Endothelial cell of umbilical vein (primary cell): ENCODE measurements at regions not wholly inside any gene's neighbourhood (a gene's known extent, or its start where the extent isn't known, plus 50 kb on each side); places are given as distances from the start of the nearest gene placed in this dataset.

ENCODE experiments used
- BruUV-seq: library from RNA; stranded (reverse); fragments of 400-500 nt; replicated peaks from 2 replicates; lab custom pipeline; 2021; lab: Mats Ljungman, UMichigan
- CTCF ChIA-PET: fragments of 300-600, 350-600 bp; sonication (Branson Sonifier 250); formaldehyde crosslinking; loops from one replicate; lab custom pipeline; 2021; ENCODE audit warnings: antibody characterized with exemption, inconsistent platforms; lab: Charles Lee
- POLR2A ChIA-PET: fragments of 300-600, 350-600 bp; sonication (Branson Sonifier 250); formaldehyde crosslinking; loops from one replicate; lab custom pipeline; 2021; ENCODE audit warnings: antibody characterized with exemption, inconsistent platforms; lab: Charles Lee
- DNase-seq: peaks from one replicate; pipeline ENCODE4 v3.0.0-alpha.2; 2011; ENCODE audit warnings: low read depth, low spot score
- FAIRE-seq: peaks from 2 replicates; lab custom pipeline; 2011; peaks lifted over from hg19 to GRCh38; lab: Jason Lieb, UNC
- H2AFZ ChIP-seq: 2 replicates; pipeline ENCODE4 v1.6.0; 2012; ENCODE audit warnings: low read depth, low read length, control low read depth, inconsistent platforms
- H3K27ac ChIP-seq: 2 replicates; pipeline ENCODE4 v1.5.1; 2011; ENCODE audit warnings: low read depth, mild to moderate bottlenecking, control low read depth, low read length, moderate library complexity; ENCODE audit not compliant: insufficient read depth
- H3K27me3 ChIP-seq, 2 experiments: 2 replicates each; pipeline versions ENCODE4 v1.6.0 to v1.6.1; 2011; ENCODE audit warnings: low read length in 2 of 2, mixed read lengths in 1 of 2; ENCODE audit not compliant: control insufficient read depth in 2 of 2, insufficient read depth in 2 of 2
- H3K36me3 ChIP-seq, 2 experiments: 2 replicates in 1 of 2; 3 replicates in 1 of 2; pipeline ENCODE4 v1.5.1; 2011; ENCODE audit warnings: low read length in 2 of 2, mild to moderate bottlenecking in 1 of 2, moderate library complexity in 1 of 2; ENCODE audit not compliant: control insufficient read depth in 2 of 2, insufficient read depth in 2 of 2; ENCODE audit errors: extremely low read depth in 1 of 2
- H3K4me1 ChIP-seq: 3 replicates; pipeline ENCODE4 v1.5.1; 2011; ENCODE audit warnings: mild to moderate bottlenecking, low read length; ENCODE audit not compliant: control insufficient read depth, insufficient read depth; ENCODE audit errors: extremely low read depth
- H3K4me2 ChIP-seq: 2 replicates; pipeline ENCODE4 v1.6.1; 2011; ENCODE audit warnings: low read length, control low read depth, mixed read lengths; ENCODE audit not compliant: insufficient read depth
- H3K4me3 ChIP-seq, 3 experiments: fragments of 200-600 bp in 1 of 3; sonication (generic), shearing (Covaris generic) in 1 of 3; replicated peaks in 1 of 3; 2 replicates each; pipeline ENCODE4 v1.5.1; 2011 to 2016; ENCODE audit warnings: control low read depth in 3 of 3, low read length in 3 of 3, mild to moderate bottlenecking in 2 of 3, inconsistent platforms in 1 of 3, low read depth in 1 of 3, moderate library complexity in 1 of 3; ENCODE audit not compliant: insufficient read depth in 1 of 3
- H3K79me2 ChIP-seq: 2 replicates; pipeline ENCODE4 v1.6.0; 2012; ENCODE audit warnings: low read length, inconsistent platforms; ENCODE audit not compliant: control insufficient read depth, insufficient read depth
- H3K9ac ChIP-seq: replicated peaks from 2 replicates; pipeline ENCODE3; 2011; ENCODE audit warnings: low read length, control low read depth; ENCODE audit not compliant: insufficient read depth; ENCODE audit errors: extremely low read depth
- H3K9me1 ChIP-seq: replicated peaks from 3 replicates; pipeline ENCODE4 v1.6.0; 2011; ENCODE audit warnings: mild to moderate bottlenecking, low read length; ENCODE audit not compliant: control insufficient read depth, insufficient read depth; ENCODE audit errors: extremely low read depth
- H3K9me3 ChIP-seq: replicated peaks from 2 replicates; pipeline ENCODE4 v1.5.1; 2012; ENCODE audit warnings: low read length, inconsistent platforms; ENCODE audit not compliant: control insufficient read depth, insufficient read depth
- H4K20me1 ChIP-seq: replicated peaks from 2 replicates; pipeline ENCODE3; 2011; ENCODE audit warnings: mild to moderate bottlenecking, low read length; ENCODE audit not compliant: control insufficient read depth, insufficient read depth; ENCODE audit errors: extremely low read depth
- CTCF ChIP-seq, 2 donors: IDR thresholded peaks; 1 replicate in 1 of 2; 2 replicates in 1 of 2; pipeline ENCODE4 v1.5.1; 2011; ENCODE audit warnings: low read length in 2 of 2, mild to moderate bottlenecking in 2 of 2, moderate library complexity in 2 of 2, control low read depth in 1 of 2, inconsistent platforms in 1 of 2, low read depth in 1 of 2; ENCODE audit not compliant: insufficient read depth in 1 of 2; ENCODE audit errors: extremely low read depth in 1 of 2
- EZH2 ChIP-seq: IDR thresholded peaks from 2 replicates; pipeline ENCODE4 v1.6.1; 2012; ENCODE audit warnings: borderline replicate concordance, low read depth, mild to moderate bottlenecking, moderate library complexity, low read length, inconsistent platforms; ENCODE audit not compliant: severe bottlenecking
- FOS ChIP-seq: IDR thresholded peaks from 2 replicates; pipeline ENCODE4 v1.6.1; 2011; ENCODE audit warnings: mild to moderate bottlenecking, low read length, moderate library complexity, borderline replicate concordance; ENCODE audit not compliant: insufficient read depth
- GATA2 ChIP-seq: IDR thresholded peaks from 2 replicates; pipeline ENCODE4 v1.7.0; 2011; ENCODE audit warnings: low read depth, mild to moderate bottlenecking, moderate library complexity, mixed read lengths, low read length; ENCODE audit not compliant: insufficient read length, insufficient read depth
- JUN ChIP-seq: IDR thresholded peaks from 2 replicates; pipeline ENCODE4 v1.6.1; 2011; ENCODE audit warnings: borderline replicate concordance, low read depth; ENCODE audit not compliant: insufficient read length, insufficient read depth
- MAX ChIP-seq: IDR thresholded peaks from 2 replicates; pipeline ENCODE4 v1.6.1; 2011; ENCODE audit not compliant: insufficient read depth, insufficient read length
- MYC ChIP-seq: IDR thresholded peaks from one replicate; pipeline ENCODE4 v1.6.1; 2011; ENCODE audit warnings: mild to moderate bottlenecking, low read depth, low read length
- POLR2A ChIP-seq: IDR thresholded peaks from 2 replicates; pipeline ENCODE4 v1.6.1; 2012; ENCODE audit warnings: low read depth, mild to moderate bottlenecking, control low read depth, low read length
- POLR2AphosphoS5 ChIP-seq: IDR thresholded peaks from 2 replicates; pipeline ENCODE4 v1.6.1; 2012; ENCODE audit warnings: low read depth, mild to moderate bottlenecking, control low read depth, low read length, moderate library complexity; ENCODE audit not compliant: insufficient read depth
- dilution Hi-C: fragments of 300-500 bp; cut with MboI; formaldehyde crosslinking; loops from one replicate; pipeline ENCODE4 v1.15.0; 2019; ENCODE audit warnings: low sequenced_read_pairs; ENCODE audit not compliant: extremely low pct_ligation_motif_present
- intact Hi-C: fragments of 100-400 bp; cut with micrococcal nuclease; formaldehyde crosslinking; loops from one replicate; pipeline ENCODE4 v1.10.0; 2022

DNA sequence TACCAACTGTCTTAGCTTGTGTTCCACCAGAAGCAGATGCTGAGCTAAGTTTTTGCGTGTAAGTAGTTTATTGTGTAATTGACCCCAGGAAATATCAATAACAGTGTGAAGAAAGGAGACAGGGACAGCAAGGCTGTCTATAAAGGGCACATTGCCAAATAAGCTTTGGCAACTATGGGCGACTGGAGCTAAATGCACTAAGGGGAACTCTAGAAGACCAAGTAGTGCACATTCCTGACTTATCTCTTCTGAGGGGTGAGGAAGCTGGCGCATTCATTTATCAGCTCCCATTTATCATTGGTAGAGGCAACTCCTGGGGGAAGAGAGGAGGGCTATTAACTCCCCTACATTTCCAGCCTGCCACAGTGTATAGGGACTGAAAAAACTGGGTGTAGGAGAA lies 135.0 kb downstream of the DLEU7 start:
- Histone ChIP-seq H3K79me2 (no peaks in the 10 kb centered on the region), H2AFZ (no peak overlapping the region), H3K4me2 (no peak overlapping the region), H4K20me1 (no peaks in the 10 kb centered on the region), H3K4me3 (no peak overlapping the region), H3K36me3 (no peaks in the 10 kb centered on the region), H3K27me3 (peaks cover 0 to 3% of the 10 kb centered on the region in 2 experiments), H3K9ac (no peak overlapping the region), H3K4me1 (no peaks in the 10 kb centered on the region), H3K9me1 (no peaks in the 10 kb centered on the region), H3K27ac (no peak overlapping the region), H3K9me3 (no peaks in the 10 kb centered on the region)
- ChIA-PET CTCF (no interaction called here), POLR2A (no interaction called here)
- no TSS peak for BruUV-seq
- dilution Hi-C loops = no loop called here
- intact Hi-C loops = no loop called here
- DNase-seq (peak; percentile 8), FAIRE-seq (no peak)
- TF ChIP-seq JUN (no peak), GATA2 (no peak)

DNA sequence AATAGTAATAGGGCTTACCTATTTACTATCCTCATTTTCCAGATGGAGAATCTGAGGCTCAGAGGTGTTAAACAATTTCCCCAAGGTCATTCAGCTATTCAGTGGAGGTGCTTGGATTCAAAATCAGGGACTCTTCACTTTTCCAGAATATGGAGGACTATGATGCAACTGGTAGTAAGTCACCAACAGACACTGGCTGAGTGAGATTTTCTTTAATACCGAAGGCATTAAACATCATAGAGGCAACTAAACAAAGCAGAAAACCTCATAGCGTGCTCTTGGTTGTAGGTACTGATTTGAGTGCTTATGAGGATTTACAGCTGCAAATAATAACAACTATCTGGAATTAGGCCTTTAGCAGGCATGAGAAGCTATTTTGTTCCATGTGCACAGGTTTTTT lies 134.4 kb downstream of the DLEU7 start:
- TF ChIP-seq MYC = no peak
- TF ChIP-seq CTCF (IDR thresholded peaks at IDR 0.05; ENCODE audit: extremely low read depth in 1 of 2, insufficient read depth in 1 of 2, low read depth in 1 of 2, low read length in 2 of 2) = no peak
- TF ChIP-seq FOS = no peak
- TF ChIP-seq MAX = no peak
- TF ChIP-seq JUN = no peak
- TF ChIP-seq GATA2 = no peak
- no peak for TF ChIP-seq POLR2AphosphoS5
- TF ChIP-seq POLR2A = no peak
- TF ChIP-seq EZH2 = no peak
- Histone ChIP-seq H3K4me1 (no peaks in the 10 kb centered on the region), H3K27ac (no peak overlapping the region), H3K4me3 (no peak overlapping the region), H3K27me3 (peaks cover under 1 to 6% of the 10 kb centered on the region in 2 experiments), H3K4me2 (no peak overlapping the region), H2AFZ (no peak overlapping the region), H3K79me2 (no peaks in the 10 kb centered on the region), H3K9ac (no peak overlapping the region), H3K36me3 (no peaks in the 10 kb centered on the region), H3K9me1 (no peaks in the 10 kb centered on the region), H4K20me1 (no peaks in the 10 kb centered on the region), H3K9me3 (no peaks in the 10 kb centered on the region)
- no TSS peak for BruUV-seq
- DNase-seq = no peak
- CTCF ChIA-PET = no interaction called here
- dilution Hi-C loops (no loop called here), intact Hi-C loops (no loop called here)
- FAIRE-seq = no peak
- POLR2A ChIA-PET = no interaction called here
